Progenitor cell of endocrine pancreas (in vitro differentiated cells): ENCODE measurements at regions not wholly inside any gene's neighbourhood (a gene's known extent, or its start where the extent isn't known, plus 50 kb on each side); places are given as distances from the start of the nearest gene placed in this dataset.

ENCODE experiments used
- DNase-seq: peaks from one replicate; pipeline ENCODE4 v3.0.0; 2021; ENCODE audit warnings: low spot score; ENCODE audit not compliant: unreplicated experiment
- H3K27ac Mint-ChIP-seq: 2 replicates; pipeline ENCODE4 v1.8.0; 2021; ENCODE audit warnings: mild to moderate bottlenecking, moderate library complexity, mixed read lengths
- H3K27me3 Mint-ChIP-seq: 2 replicates; pipeline ENCODE4 v1.8.0; 2021; ENCODE audit warnings: mixed read lengths
- H3K36me3 Mint-ChIP-seq: 2 replicates; pipeline ENCODE4 v1.8.0; 2022; ENCODE audit warnings: mixed read lengths; ENCODE audit not compliant: insufficient read depth
- H3K4me1 Mint-ChIP-seq: 2 replicates; pipeline ENCODE4 v1.8.0; 2021; ENCODE audit warnings: low read depth, mixed read lengths
- H3K4me3 Mint-ChIP-seq: 2 replicates; pipeline ENCODE4 v1.8.0; 2021; ENCODE audit warnings: low read depth, mild to moderate bottlenecking, moderate library complexity, mixed read lengths
- H3K9me3 Mint-ChIP-seq: 2 replicates; pipeline ENCODE4 v1.8.0; 2021; ENCODE audit warnings: low read depth, mixed read lengths
- TF ChIP-seq, protein P1 (sequence below): fragments of 200-600 bp; sonication (generic); IDR thresholded peaks from one replicate; pipeline ENCODE4 v1.5.0; 2021; ENCODE audit warnings: antibody characterized with exemption, mild to moderate bottlenecking; ENCODE audit not compliant: unreplicated experiment

DNA sequence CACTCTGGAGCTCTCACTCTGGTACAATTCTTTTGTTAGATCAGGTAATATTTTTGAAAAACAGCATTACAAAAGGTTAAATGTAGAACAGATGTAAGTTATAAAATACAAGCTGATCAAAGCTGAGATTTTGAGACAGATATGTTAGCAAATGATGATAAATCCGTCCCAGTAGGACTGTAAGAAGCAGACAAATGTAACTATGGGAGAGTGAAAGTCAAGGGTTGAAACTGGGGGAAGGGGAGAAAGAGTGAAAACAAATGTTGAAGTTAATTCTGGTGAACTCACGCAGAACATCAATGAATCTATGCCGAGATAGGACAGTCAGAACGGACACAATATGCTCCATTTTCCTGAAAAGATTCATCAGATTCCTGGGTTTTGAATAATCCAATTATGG is 298.9 kb upstream of the IRX5 start:
- peaks cover 21% of the 10 kb centered on the region for H3K4me1 Mint-ChIP-seq
- H3K36me3 Mint-ChIP-seq = no peaks in the 10 kb centered on the region
- H3K27ac Mint-ChIP-seq = no peak overlapping the region
- peaks cover 56% of the 10 kb centered on the region for H3K27me3 Mint-ChIP-seq
- no peak for DNase-seq
- H3K9me3 Mint-ChIP-seq = no peaks in the 10 kb centered on the region
- no peak overlapping the region for H3K4me3 Mint-ChIP-seq
- TF ChIP-seq, protein P1, sequence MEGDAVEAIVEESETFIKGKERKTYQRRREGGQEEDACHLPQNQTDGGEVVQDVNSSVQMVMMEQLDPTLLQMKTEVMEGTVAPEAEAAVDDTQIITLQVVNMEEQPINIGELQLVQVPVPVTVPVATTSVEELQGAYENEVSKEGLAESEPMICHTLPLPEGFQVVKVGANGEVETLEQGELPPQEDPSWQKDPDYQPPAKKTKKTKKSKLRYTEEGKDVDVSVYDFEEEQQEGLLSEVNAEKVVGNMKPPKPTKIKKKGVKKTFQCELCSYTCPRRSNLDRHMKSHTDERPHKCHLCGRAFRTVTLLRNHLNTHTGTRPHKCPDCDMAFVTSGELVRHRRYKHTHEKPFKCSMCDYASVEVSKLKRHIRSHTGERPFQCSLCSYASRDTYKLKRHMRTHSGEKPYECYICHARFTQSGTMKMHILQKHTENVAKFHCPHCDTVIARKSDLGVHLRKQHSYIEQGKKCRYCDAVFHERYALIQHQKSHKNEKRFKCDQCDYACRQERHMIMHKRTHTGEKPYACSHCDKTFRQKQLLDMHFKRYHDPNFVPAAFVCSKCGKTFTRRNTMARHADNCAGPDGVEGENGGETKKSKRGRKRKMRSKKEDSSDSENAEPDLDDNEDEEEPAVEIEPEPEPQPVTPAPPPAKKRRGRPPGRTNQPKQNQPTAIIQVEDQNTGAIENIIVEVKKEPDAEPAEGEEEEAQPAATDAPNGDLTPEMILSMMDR = no peak

DNA sequence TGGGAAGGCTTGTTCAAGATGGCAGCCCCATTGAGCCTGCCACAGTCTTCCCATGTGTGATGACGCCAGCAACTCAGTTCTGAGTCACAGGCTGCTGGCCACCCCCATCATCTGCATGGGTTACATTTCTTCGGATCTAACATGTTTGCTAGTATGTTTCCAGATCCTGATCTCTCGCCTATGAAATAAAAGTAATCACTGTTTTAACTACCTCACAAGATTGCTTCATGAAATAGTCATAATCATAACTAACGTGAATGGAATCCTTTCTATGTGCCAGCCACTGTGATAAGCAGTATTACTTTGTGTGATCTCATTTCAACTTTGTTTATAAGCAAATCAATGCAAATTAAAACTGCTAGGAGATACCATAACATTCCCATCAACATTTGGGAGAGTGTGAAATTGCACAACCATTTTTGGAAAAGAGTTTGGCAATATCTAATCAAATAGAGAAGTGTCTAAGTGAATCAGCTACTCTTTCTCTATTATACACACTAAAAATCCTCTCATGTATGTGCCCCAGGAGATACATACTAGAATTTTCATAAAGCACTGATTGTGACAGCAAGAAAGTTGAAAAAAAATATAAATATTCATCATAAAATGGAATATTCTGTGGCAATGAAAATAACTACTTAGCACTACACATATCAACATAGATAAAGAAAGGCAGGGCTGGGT is 300.2 kb upstream of the IRX5 start:
- DNase-seq = no peak
- Mint-ChIP-seq H3K36me3 (no peaks in the 10 kb centered on the region), H3K4me1 (peaks cover 21% of the 10 kb centered on the region), H3K4me3 (no peak overlapping the region), H3K27ac (no peak overlapping the region), H3K27me3 (peaks cover 54% of the 10 kb centered on the region), H3K9me3 (no peaks in the 10 kb centered on the region)
- TF ChIP-seq, protein P1 = no peak

DNA sequence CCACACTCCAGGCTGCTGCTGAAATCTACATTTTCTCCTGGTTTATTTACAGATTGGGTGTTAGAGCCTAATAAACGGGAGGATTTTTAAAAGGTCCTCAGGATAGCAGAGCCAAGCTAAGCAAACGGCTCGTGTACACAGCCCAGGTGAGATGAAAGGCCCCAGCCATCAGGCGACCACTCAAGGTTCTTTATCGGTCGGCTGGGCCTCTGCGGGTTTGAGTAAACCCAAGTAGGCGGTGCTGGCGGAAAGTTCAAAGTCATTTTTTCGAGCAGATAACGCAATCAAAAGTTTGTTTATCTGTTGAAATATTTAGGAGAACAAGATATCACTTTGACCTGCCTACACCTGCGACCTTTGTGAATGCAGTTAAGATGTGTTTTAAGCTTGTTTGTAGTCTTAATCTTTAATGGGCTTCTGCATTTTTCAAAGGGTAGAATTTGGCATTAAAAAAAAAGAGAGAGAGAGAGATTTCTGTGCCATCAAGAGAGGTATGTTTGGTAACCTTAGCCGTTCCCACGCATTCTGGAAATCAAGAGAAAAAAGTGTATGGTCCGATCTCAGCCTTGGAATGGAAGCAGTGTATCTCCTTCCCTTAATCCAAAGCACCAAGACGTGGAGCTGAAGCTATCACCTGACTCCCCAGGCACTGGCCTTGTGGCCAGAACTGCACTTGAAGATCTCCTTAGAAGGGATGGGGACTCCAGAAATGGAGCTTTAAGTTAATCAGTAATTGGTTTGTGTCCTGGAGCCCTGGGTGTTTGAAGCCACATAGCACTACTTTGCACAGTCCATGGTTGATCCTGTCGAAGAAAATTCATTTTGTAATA is 301.7 kb upstream of the IRX5 start:
- no peak overlapping the region for H3K27ac Mint-ChIP-seq
- no peak overlapping the region for H3K4me3 Mint-ChIP-seq
- DNase-seq = no peak
- no peaks in the 10 kb centered on the region for H3K9me3 Mint-ChIP-seq
- H3K4me1 Mint-ChIP-seq = peaks cover 21% of the 10 kb centered on the region
- H3K27me3 Mint-ChIP-seq = peaks cover 61% of the 10 kb centered on the region
- TF ChIP-seq, protein P1 = no peak
- H3K36me3 Mint-ChIP-seq = no peaks in the 10 kb centered on the region

DNA sequence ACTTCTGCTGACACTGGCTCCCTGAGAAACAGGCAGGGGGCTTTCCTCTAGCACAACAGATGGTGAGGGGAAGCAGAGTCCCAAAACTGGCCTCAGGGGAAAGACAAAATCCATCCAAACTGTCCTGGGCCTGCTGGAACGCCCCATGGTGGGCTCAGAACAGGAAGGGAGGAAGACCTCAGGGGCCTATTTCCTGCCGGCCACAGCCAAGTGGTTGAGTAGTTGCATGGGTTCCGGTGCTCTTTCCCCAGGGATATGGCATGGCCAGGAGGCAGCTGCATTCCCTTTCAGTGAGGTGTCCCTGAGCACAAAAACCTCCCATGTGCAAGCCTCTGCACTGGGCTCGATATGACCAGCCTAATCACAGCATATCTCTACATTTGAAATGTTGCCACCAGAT is 303.0 kb upstream of the IRX5 start:
- H3K27ac Mint-ChIP-seq = no peak overlapping the region
- TF ChIP-seq, protein P1 = no peak
- peaks cover 64% of the 10 kb centered on the region for H3K27me3 Mint-ChIP-seq
- peaks cover 17% of the 10 kb centered on the region for H3K4me1 Mint-ChIP-seq
- no peaks in the 10 kb centered on the region for H3K9me3 Mint-ChIP-seq
- no peak for DNase-seq
- no peaks in the 10 kb centered on the region for H3K36me3 Mint-ChIP-seq
- no peak overlapping the region for H3K4me3 Mint-ChIP-seq

DNA sequence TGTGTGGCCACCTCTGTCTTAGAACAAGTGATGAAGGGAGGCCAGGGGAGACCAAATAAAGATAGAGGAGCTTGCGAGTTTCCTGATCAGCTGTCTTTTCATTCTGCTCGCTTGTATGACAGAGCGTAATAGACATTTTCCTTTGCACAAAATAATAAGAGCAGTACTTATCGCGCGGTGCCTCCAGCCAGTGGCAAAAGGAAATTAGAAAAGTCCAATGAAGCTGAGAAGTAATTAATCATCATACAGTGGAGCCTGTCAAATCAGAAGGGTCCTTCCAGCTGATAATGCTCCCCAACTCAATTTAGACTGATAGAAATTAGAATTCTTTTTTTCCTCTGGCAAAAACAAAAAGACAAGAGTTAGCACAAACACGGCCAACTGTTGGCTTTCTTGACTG is 307.0 kb upstream of the IRX5 start:
- TF ChIP-seq, protein P1 = no peak
- Mint-ChIP-seq H3K27me3 (peaks cover 50% of the 10 kb centered on the region), H3K36me3 (no peaks in the 10 kb centered on the region), H3K4me3 (no peak overlapping the region), H3K4me1 (peaks cover 3% of the 10 kb centered on the region), H3K27ac (no peak overlapping the region), H3K9me3 (no peaks in the 10 kb centered on the region)
- no peak for DNase-seq
